ENCODE measurements at regions not wholly inside any gene's neighbourhood (a gene's known extent, or its start where the extent isn't known, plus 50 kb on each side); places are given as distances from the start of the nearest gene placed in this dataset.
"Not testable (repeated sequence)": the region's sequence is repeated elsewhere in the genome, so short reads cannot be mapped to it uniquely, and the experiment has no call there.

DNA sequence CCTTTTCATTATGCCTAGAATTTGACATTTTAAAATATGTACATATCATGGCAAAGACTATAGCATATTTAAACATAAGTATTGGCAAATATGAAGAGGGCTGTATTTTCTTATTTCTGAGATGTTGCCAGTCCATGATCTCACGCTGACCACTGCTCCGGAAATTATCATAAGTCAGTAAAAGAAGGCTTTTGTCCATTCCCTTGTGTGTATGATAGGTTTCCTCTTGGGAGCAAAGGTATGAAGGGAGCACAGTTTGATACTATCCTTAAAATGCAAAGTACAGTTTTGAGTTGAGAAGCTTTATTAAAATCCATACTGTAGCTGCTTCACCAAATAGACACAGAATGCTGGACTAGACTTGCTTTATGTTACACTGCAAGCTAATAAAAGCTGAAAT is 52.6 kb upstream of the AGA start:
- no peak for DNase-seq

DNA sequence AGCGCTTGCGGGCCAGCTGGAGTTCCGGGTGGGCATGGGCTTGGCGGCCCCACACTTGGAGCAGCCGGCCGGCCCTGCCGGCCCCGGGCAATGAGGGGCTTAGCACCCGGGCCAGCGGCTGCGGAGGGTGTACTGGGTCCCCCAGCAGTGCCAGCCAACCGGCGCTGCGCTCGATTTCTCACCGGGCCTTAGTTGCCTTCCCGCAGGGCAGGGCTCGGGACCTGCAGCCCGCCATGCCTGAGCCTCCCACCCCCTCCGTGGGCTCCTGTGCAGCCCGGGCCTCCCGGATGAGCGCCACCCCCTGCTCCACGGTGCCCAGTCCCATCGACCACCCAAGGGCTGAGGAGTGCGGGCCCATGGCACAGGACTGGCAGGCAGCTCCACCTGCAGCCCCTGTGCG is 53.4 kb upstream of the AGA start:
- not testable (repeated sequence) for DNase-seq

DNA sequence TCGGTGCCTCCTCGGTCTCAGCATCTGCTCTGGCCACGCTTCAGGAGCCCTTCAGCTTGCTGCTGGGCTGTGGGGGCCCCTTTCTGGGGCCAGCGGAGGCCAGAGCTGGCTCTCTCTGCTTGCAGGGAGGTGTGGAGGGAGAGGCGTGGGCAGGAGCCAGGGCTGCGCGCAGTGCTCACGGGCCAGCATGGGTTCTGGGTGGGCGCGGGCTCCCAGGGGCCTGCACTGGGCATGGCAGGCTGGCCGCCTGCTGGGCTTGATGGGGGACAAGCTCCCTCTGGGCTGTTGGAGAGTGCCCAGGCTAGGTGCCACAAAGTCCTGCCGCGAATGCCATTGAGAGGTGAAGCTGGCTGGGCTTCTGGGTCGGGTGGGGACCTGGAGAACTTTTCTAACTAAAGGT is 57.3 kb upstream of the AGA start:
- no peak for DNase-seq

DNA sequence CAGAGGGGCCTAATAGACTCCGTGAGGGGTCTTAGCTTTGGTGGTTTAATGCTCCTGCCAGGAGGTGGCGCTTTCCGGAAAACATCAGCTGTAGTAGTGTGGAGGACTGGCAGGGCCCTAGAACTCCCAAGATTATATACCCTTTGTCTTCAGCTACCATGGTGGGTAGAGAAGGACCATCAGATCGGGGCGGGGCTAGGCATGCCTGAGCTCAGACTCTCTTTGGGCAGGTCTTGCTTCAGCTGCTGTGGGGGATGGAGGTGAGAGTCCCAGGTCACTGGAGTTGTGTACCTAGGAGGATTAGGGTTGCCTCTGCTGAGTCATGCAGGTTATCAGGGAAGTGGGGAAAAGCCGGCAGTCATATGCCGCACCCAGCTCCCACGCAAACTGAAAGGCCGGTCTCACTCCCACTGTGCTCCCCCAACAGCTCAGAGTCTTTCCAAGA is 63.0 kb upstream of the AGA start:
- DNase-seq = no peak

DNA sequence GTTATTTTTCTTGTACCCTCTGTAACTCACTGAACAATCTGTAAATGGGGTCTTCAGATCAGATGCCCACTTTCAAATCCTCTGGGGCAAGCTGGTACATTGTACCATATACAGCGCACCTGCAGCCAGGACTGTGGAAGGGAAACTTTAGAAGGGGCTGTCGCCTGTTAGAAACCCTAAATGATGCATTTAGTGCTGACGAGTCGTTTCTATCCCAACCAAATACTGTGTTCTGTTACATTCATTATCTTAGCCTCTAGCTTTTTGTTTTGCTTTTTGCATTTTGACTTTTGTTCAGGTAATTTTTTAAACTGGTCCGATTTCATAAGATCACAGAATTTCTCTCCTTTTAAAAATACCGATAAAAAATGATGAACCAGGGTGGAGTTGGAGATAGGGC is 66.4 kb upstream of the AGA start:
- DNase-seq = no peak

DNA sequence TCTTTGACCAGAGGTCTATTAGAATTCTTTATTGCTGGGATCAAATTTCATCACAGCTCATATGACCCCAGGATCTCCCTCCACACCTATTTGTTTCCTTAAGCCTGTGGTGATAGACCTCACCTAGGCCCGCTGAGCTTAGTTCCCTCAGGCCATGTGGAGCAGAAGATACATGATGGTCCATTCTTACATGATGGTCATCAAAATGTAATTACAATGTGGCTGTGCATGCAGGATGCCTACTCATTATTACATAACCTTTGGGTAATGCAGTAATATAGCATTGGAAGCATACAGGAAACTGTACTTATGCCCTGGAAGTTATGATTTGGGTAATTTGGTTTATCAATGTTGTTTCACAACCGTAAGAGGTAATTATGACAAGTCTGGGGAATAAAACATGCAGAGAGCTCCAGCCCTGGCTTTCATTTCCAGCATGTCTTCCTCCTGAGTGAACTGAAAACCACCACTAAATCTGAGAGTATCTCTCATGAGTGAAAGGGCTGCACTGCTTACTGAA is 67.0 kb upstream of the AGA start:
- DNase-seq = no peak

DNA sequence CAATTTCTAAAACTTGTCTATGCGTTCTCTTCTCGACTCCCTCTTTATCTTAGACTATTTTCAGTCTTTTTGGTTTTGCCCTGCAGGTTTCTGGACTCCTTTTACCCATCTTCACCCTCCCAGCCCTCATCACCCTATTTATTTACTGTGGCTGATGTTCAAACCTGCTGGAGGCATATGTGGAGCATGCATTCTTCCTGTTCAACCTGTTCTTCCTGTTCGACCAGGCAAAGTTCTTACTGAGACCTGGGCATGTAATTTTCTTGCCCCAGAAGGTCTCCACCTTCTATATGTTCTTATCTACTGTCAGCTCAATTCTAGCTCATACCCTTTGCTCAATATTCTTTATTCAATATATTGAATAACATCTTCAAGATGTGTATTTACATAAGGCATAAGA is 69.4 kb upstream of the AGA start:
- DNase-seq = no peak

DNA sequence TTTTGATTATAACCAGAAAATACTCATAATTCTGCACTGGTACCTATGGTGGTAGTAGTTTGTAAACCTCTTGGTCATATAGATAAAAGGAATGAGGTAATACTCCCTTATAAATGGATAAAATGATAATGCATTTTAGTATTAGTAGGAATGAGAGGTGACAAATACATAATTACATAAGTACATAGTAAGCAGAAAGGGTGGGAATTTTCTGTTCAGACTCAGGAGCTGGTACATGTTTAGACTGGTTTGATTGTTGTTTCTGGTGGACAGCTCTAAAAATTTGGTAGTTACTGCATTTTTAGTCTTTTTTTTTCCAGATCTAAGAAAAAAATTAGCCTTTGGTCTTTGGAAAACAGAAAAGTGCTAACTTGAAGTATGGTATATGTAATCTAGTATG is 70.4 kb upstream of the AGA start:
- DNase-seq = no peak

DNA sequence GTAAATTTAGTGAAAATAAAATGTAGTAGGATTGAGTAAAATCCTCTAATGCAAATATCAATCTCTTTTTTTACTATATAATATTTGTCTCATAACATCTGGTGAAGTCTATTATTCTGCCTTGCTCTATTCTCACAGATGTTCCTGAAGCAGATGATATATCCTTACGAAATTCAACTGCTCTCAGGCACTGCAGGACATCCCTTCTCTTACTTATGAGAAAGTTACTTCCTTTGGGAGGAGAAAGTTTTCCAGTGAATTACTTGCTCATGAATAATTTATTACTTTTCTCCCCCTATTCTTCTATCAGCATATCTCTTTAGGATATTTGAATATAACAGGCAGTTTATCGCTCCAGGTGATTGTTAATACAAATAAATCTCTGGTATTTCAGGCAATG is 75.6 kb upstream of the AGA start:
- DNase-seq = no peak

DNA sequence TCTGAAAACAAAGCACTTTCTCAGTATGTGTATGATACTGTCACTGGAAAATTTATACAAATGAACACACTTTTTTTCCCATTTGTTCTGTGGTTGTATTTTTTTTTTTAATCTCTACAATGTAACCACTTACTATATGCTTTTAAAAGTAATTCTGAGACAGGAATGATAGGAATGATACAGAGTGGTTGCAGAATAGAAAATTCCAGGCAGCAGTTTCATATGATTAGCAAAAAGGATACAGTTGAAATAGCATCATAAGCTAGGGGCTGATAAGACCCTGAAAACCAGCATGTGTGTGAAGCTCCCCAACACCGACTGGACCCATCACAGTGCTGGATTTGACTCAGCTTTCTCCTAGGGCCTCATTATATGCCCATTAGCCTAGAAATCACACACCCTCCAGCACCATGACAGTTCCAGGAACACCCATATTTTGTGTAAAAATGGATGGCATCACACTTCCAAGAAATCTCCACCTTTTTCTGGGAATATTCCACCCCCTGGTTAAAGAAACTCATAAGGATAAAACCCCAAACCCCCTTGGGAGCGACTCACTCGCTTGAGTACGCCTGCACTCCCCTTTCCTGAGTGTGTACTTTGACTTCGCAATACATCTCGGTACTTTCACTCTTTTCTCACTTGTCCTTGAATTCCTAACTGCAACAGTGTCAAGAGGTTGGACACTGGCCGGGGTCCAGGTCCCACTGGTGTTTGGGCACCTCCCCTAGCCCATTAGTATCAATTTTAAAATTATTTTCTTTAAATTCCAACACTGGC is 77.4 kb upstream of the AGA start:
- DNase-seq = no peak

DNA sequence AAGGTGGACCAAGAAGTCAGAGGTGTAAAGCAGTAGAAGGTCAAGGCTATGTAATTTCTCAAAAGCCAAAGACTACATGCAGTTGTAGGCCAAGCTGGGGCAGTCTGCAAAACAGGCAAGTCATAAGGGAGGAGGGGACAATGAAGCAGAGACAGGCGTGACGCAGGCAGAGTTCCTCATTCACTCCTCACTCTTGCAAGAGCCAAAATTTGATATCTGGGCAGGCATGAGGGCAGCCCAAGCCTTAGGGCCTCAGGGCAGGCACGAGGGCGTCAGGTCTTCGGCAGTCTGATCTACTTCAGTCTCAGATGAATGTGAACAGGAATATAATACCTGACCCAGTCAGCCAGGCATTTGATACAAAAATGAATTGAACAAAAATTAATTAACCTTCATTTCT is 86.4 kb upstream of the AGA start:
- no peak for DNase-seq

DNA sequence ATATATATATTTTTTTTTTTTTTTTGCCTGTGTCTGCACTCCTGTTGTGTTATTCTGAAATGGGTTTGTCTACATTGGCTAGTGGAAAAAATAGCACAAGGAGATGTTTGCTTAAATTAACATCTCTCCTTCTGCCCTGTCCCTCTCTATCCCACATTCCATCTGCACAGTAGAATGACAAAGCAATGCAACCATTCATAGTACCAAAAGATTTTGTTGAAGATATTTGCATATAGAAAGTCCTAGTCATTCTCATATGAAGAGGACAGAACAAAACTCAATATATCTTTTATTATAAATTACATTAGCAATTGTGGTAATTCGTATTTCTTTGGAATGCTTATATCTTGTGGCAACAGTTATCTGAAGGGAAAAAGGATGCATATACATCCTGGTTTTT is 88.3 kb upstream of the AGA start:
- no peak for DNase-seq

DNA sequence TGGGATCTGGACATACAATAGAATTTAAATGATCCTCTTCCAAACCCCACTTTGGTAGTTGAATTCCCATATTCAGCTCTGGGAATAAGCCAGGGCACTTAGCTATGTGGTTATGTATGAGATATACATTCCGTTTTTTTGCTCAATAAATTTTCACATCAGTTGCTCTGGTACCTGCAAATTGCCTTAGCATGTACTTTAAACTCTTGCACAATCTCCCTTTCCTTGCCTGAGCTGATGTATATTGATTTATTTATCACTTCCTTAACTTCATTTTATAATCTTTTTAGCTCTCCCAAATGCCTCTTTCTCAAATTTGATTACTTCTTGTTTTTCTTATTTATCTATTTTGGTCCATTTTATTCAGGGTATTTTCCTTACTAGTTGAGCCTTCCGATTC is 90.1 kb upstream of the AGA start:
- no peak for DNase-seq

DNA sequence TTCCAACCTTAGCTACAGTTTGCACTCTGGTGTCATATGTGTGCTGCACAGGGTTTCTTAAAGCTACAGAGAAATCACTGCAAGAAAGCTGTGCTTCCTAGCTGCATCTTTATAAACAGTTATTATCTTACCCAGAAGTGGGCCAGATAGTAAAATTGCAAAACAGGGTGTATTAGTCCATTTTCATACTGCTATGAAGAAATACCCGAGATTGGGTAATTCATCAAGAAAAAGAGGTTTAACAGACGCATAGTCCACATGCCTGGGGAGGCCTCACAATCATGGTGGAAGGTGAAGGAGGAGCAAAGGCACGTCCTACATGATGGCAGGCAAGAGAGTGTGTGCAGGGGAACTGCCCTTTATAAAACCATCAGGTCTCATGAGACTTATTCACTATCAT is 92.6 kb upstream of the AGA start:
- not testable (repeated sequence) for DNase-seq

DNA sequence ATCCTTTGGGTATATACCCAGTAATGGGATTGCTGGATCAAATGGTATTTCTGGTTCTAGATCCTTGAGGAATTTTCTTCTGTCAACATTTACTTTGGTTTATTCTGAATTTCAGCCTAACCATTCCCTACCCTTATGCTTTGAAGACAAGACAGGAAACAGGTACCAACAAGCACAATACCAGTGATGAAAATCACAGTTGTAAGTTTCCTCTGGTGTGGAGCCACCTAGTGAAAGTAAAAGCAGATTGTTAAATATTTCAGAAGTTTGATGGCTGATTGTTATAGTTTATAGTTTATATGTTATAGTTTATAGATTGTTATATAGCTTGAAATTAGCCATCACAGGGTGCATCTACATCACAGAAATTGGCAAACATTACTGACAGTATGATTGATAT is 104.5 kb upstream of the AGA start:
- DNase-seq = no peak

DNA sequence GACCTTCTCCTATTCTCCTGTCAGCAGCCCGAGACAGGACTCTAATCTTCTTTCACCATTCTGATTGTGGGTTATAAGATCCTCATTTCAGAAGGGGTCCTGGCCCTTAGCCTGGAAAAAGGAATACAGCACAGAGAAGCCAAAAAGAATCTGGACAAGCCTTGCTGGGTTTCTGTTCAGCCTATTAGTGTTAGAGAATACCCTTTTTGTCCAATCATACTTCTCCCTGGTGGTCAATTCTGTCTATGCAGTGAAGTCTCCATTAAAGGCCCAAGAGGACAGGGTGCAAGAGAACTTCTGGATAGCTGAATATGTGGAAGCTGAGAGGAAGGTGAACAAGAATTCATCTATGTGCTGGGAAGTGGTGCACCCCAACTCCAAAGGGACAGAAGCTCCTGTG is 105.7 kb upstream of the AGA start:
- no peak for DNase-seq

DNA sequence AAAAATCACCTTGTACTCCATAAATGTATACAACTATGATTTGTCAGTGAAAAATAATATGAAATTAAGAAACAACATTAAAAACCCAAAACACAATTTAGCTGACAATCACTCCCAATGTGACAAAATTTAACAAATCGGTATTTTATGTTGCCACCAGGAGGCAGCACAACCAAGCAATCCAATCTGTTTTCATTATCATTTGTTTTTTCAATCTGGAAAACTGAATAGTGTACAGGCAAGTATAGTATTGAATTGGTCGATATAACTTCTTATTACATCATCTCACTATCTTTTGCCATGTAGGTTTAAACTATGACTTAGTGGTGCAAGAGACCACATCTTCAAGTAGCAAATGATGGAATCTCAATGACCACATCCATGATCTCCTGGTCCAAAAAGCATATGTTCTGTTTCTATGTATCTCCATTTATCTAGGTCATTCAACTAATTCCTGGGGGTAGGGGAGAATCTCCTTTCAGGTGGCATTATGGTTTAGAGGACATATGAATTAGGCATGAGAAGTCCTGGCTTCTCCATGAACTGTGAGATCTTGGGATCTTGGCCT is 112.9 kb upstream of the AGA start:
- peak; percentile 52 for DNase-seq

DNA sequence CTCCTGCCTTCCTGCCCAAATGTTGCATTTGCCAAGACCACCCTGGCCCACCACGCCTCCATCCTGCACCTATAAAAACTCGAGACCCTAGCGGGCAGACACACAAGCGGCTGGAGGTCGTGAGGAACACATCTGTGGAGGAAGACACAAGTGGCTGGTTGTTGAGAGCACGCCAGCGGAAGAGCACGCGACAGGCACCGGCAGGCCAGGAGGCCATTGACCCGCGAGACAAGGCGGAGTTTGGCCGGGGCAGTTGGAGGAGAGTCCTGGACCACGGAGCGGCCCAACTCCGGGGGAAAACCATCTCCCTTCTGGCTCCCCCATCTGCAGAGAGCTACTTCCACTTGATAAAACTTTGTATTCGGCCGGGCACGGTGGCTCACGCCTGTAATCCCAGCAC is 115.2 kb upstream of the AGA start:
- no peak for DNase-seq

DNA sequence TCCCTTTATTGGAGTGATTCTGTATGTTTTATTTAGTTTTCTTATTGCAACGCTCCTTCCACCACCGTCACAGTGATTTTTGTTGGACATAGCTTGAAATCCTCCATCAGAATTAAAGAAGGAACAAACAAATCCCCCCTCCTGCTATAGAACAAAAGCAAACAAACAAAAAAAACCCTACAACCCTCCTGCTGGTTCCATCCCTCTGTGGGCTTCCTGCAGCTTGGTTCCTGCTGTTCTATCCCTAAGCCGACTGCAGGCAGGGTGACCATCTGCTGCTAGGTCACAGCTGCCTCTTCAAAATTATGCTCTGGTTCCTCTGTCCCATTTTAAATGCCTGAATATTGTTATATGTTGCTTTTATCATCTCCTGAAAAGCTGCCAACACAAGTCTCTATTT is 116.8 kb upstream of the AGA start:
- no peak for DNase-seq

DNA sequence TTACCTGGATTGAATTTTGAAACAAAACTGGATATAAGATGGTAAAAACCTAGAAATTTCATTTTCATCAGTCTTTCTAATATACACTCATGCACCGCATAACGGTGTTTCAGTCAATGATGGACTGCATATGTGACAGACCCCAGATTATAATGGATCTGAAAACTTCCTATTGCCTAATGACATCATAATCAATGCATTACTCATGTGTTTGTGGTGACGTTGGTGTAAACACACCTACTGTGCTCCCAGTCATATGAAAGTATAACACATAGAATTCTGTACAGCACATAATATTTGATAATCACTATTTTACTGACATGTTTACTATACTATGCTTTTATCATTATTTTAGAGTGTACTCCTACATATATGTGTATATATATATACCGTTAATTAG is 119.9 kb upstream of the AGA start:
- DNase-seq = no peak

DNA sequence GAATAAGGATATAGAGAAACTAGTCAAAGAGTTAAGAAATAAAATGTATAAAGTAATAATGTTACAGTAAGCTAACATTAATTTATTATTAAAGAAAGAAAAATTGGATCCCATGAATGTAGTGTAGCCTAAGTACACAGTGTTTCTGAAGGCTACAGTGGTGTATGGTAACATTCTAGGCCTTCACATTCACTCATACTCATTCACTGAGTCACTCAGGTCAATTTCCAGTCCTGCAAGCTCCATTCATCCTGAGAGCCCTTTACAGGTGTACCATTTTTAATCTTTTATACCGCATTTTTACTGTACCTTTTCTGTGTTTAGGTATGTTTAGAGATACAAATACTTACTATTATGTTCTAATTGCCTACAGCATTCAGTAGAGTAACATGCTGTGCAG is 120.6 kb upstream of the AGA start:
- DNase-seq = no peak

DNA sequence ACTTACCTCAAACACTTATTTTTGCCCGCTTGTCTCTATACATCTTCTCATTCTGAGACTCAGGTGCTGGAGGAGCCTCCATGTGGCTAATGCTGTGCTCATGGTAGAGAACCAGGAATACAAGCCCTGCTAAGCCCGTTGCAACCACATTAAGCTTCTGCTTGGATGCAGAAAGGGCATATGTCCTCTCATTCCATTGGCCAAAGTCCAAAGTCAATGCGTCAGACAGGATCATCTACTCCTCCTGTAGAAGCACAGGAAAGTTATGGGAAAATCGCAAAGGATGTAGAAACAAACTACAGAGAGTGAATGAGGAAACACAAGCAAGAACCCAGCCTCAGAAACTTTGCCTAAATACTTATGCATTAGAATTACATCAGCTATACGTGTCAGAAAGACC is 124.5 kb upstream of the AGA start:
- DNase-seq = no peak

DNA sequence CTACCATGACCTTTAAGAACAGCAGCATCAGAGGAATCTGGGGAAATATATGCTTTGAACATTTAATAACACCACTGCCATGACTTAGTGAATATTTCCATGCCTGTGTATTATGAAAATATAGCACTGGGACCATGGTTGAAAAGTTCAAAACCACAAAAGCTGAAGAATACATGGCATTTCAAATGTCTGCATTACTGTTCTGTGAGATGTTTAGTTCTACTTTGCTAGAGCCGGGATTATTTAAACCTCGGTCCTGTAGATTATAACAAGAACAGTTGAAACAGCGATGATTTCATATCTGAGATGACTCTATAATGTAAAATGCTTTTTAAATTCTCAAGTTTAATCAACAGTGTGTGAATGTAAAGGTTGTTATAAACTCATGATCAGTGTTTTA is 126.7 kb upstream of the AGA start:
- no peak for DNase-seq

DNA sequence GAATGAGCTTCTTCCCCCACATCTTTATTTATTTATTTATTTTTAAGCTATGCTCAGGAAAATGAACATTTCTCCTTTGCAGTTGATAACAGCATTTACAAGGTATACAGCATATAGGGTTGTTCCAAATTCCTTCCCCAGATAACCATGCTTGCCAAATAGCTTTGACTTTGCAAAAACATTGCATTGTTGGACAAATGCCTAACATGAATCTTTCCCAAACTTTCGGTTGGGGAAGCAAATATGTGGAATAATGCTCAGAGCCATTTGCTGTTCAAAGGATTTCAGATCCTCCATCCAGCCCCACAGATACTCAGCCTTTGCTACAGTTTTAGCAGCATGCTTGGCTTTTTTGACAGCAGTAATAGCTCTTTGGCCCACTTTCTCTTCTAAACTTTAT is 127.2 kb upstream of the AGA start:
- DNase-seq = no peak

DNA sequence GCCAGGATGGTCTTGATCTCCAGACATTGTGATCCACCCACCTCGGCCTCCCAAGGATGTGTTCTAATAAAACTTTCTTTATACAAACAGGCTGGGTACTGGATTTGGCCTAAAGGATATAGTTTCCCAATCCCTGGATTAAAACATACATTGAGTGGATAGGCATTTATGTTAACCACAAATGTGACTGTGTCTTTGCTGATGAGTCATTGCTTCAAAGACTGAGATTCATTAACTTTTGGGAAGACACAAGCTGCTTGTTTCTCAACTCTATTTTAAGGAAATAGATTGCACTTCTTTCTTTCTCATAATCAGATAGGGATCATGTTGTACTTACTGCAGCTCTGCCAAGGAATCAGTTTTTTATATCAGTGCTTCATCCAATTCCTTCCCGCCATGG is 131.3 kb upstream of the AGA start:
- no peak for DNase-seq

Data from stimulated activated CD8-positive, alpha-beta memory T cell treated with anti-CD3 and anti-CD28 coated beads, Interleukin-4, amount 100 ng/mL, for 48 hours (primary cell).